OCI-LY7 (cell line): ENCODE measurements at regions not wholly inside any gene's neighbourhood (a gene's known extent, or its start where the extent isn't known, plus 50 kb on each side); places are given as distances from the start of the nearest gene placed in this dataset.
"Not testable (repeated sequence)": the region's sequence is repeated elsewhere in the genome, so short reads cannot be mapped to it uniquely, and the experiment has no call there.

Experiments used
- BruUV-seq: library from RNA; stranded (reverse); fragments of 400-500 nt; replicated peaks from 2 replicates; lab custom pipeline; 2021; lab: Mats Ljungman, UMichigan
- CTCF ChIA-PET: fragments of 300-600 bp; sonication (Branson Sonifier 250); formaldehyde crosslinking; loops from one replicate; lab custom pipeline; 2022; ENCODE audit warnings: antibody characterized with exemption; ENCODE audit not compliant: unreplicated experiment; lab: Charles Lee
- POLR2A ChIA-PET: fragments of 300-600 bp; sonication (Branson Sonifier 250); formaldehyde crosslinking; loops from one replicate; lab custom pipeline; 2022; ENCODE audit warnings: antibody characterized with exemption; lab: Charles Lee
- DNase-seq: peaks from one replicate; pipeline ENCODE4 v3.0.0-alpha.2; 2015; ENCODE audit warnings: low spot score
- H2AFZ ChIP-seq: fragments of 200-600 bp; sonication (generic), shearing (Covaris generic); 2 replicates; pipeline ENCODE4 v1.6.1; 2014; ENCODE audit warnings: mild to moderate bottlenecking, antibody characterized with exemption, low read length, moderate library complexity
- H3K27ac ChIP-seq: fragments of 200-600 bp; sonication (generic); 2 replicates; pipeline ENCODE4 v1.5.1; 2014; ENCODE audit warnings: mixed run types, low read depth, mild to moderate bottlenecking, moderate library complexity, low read length, inconsistent platforms; ENCODE audit not compliant: poor library complexity, severe bottlenecking
- H3K36me3 ChIP-seq: fragments of 200-600 bp; sonication (generic); 2 replicates; pipeline ENCODE4 v1.6.1; 2014; ENCODE audit warnings: mild to moderate bottlenecking, antibody characterized with exemption, low read length, moderate library complexity, mixed read lengths; ENCODE audit not compliant: insufficient read depth
- H3K4me1 ChIP-seq: fragments of 200-600 bp; sonication (generic); 2 replicates; pipeline ENCODE4 v1.5.1; 2014; ENCODE audit warnings: mild to moderate bottlenecking, low read length; ENCODE audit not compliant: insufficient read depth, poor library complexity, severe bottlenecking
- H3K4me2 ChIP-seq: fragments of 200-600 bp; sonication (generic); 2 replicates; pipeline ENCODE4 v1.6.1; 2014; ENCODE audit warnings: mild to moderate bottlenecking, low read length
- H3K4me3 ChIP-seq: fragments of 200-600 bp; sonication (generic); 2 replicates; pipeline ENCODE4 v1.5.1; 2014; ENCODE audit warnings: mild to moderate bottlenecking, low read depth, low read length; ENCODE audit not compliant: poor library complexity, severe bottlenecking
- H3K79me2 ChIP-seq: fragments of 200-600 bp; sonication (generic); 2 replicates; pipeline ENCODE4 v1.6.1; 2016; ENCODE audit warnings: low read depth, mild to moderate bottlenecking, low read length, moderate library complexity, mixed read lengths; ENCODE audit not compliant: insufficient read depth
- H3K9me2 ChIP-seq: fragments of 200-600 bp; sonication (generic); 2 replicates; pipeline ENCODE4 v1.6.1; 2016; ENCODE audit warnings: mild to moderate bottlenecking, low read length, mixed read lengths; ENCODE audit not compliant: insufficient read depth
- H3K9me3 ChIP-seq: fragments of 200-600 bp; sonication (generic); 2 replicates; pipeline ENCODE4 v1.6.1; 2014; ENCODE audit warnings: mild to moderate bottlenecking, mixed run types, low read length, mixed read lengths
- H4K20me1 ChIP-seq: fragments of 200-600 bp; sonication (generic); 2 replicates; pipeline ENCODE4 v1.6.1; 2014; ENCODE audit warnings: mild to moderate bottlenecking, antibody characterized with exemption, low read length, moderate library complexity, mixed read lengths; ENCODE audit not compliant: insufficient read depth
- intact Hi-C: fragments of 100-400 bp; cut with micrococcal nuclease; formaldehyde crosslinking; loops from one replicate; pipeline ENCODE4 v1.10.0; 2022; ENCODE audit not compliant: unreplicated experiment

DNA sequence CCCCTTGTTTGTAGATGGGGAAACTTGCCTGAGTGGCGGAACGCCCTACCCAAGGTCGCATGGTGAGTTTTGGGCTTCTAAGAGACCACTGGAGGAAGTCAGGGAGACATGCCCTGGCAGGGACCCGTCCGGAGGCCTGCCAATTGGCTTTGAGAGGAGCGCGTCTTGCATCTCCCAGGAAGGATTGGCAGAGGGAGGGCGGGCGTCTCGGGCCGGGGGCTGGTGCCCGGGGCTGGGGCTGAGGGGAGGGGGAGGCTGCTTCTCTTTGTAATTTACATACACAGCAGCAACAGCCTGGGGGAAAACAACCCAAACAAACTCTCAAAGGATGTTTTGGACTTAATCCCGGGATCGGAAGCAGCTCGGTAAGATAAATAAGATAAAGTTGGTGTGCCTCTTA lies 110.5 kb downstream of the NPIPA7 start:
- H2AFZ ChIP-seq, DNase-seq, H4K20me1 ChIP-seq, H3K4me2 ChIP-seq, H3K4me3 ChIP-seq, CTCF ChIA-PET, H3K4me1 ChIP-seq, H3K9me3 ChIP-seq, H3K36me3 ChIP-seq, H3K79me2 ChIP-seq, H3K27ac ChIP-seq, POLR2A ChIA-PET, BruUV-seq, intact Hi-C loops, H3K9me2 ChIP-seq: not testable (repeated sequence)

DNA sequence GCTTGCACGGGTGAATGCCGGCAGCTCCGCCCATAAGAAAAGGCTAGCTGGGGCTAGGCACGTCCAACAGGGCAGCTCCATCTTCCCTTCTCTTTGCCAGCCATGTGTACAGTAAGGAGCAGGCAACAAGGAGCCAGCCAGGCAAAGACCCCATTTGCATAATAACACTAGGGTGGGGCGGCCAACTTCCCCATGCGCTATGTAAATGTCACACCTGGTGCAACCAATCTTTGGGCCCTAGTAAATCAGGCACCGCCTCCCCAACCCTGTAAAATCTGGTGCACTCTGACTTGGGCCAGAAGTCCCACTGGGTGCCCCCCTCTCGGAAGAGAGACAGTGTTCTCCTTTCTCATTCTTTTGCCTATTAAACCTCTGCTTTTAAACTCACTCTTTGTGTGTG lies 115.2 kb downstream of the NPIPA7 start:
- H3K9me2 ChIP-seq, H3K79me2 ChIP-seq, H4K20me1 ChIP-seq, DNase-seq, BruUV-seq, H3K9me3 ChIP-seq, H2AFZ ChIP-seq, H3K27ac ChIP-seq, H3K4me3 ChIP-seq, intact Hi-C loops, H3K36me3 ChIP-seq, H3K4me1 ChIP-seq, POLR2A ChIA-PET, CTCF ChIA-PET, H3K4me2 ChIP-seq: not testable (repeated sequence)

DNA sequence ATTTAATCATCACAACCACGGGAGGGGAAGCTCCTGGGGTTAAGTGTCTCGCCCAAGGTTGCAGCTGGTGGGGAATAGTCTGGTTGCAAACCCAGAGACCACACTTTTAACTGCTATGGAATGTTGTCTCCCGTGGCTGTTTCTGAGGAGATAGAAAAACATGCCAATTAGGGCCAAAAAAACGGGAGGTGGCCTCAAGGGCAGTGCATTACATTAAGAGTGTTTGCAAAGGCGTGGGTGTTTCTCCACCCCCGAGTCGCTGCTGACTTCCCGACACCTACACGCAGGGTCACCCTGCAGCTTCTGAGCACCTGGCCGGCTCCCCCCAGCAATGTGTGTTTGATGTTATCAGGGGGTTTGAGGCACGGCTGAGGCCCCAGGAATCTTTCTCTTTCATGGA lies 116.1 kb downstream of the NPIPA7 start:
- H3K9me3 ChIP-seq, H4K20me1 ChIP-seq, H3K27ac ChIP-seq, intact Hi-C loops, POLR2A ChIA-PET, H3K4me1 ChIP-seq, H2AFZ ChIP-seq, CTCF ChIA-PET, H3K4me3 ChIP-seq, H3K9me2 ChIP-seq, H3K4me2 ChIP-seq, DNase-seq, BruUV-seq, H3K79me2 ChIP-seq, H3K36me3 ChIP-seq: not testable (repeated sequence)

DNA sequence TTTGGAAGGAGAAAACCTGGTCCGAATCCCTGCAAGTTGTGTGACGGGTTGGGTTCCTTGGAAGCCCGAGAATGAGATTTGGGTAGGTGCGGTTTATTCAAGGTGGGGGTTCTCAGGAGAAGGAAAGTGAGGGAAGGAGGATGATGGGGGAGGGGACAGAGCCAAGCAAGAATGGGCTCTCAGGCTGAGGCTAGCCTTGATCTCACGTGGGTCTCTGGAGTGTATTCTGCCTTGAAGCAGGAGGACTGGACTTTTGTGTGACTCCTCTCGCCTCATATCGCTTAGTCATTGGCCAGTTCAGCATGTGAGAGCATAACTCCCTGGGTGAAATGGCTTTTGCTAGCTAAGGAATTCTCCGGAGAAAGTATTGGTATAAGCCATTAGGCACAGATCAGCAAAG lies 120.9 kb downstream of the NPIPA7 start:
- BruUV-seq, POLR2A ChIA-PET, intact Hi-C loops: not testable (repeated sequence)

DNA sequence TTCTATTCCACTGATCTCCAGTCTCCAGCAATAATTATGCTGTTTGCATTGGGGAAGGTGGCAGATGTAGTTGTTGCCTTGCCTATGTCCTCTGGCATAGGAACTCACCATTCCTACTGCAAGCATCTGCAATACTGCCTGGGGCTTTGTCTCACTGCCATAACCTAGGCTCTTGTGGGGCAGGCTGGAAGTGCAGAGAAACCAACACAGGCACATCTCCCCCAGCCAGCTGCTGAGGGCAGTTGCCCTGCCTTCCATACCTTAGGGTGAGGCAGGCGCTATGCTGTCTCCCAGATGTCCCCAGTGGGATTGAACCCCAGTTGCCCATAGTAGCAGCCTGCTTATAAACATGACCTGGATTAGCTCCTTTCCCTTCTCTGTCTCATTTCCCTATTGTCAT lies 128.1 kb downstream of the NPIPA7 start:
- BruUV-seq, result not testable (repeated sequence)

More for the DNA sequence above, 120.9 kb downstream of the NPIPA7 start:
- H3K4me2 ChIP-seq, H3K4me1 ChIP-seq, H3K9me2 ChIP-seq, H3K36me3 ChIP-seq, CTCF ChIA-PET, DNase-seq, H3K79me2 ChIP-seq, H2AFZ ChIP-seq, H3K4me3 ChIP-seq, H4K20me1 ChIP-seq, H3K27ac ChIP-seq, H3K9me3 ChIP-seq: not testable (repeated sequence)

DNA sequence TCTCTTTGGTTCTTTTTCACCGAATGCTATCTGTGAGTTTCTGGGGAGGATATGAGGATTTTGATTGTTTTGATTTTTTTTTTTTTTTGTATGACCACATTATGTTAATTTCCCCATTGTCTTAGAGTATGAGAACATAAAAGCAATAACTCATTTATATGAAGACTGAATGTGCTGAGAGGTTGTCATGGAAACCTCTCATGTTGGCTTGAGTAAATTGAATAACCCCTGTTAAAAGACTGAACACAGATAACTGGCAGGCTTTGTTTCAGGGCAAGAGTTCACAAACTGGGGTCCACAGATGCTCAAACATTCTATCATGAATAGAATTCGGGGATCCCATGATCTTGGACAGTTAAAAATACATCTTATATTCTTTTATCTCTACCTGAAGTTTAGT lies 129.4 kb downstream of the NPIPA7 start:
- DNase-seq, H3K4me1 ChIP-seq, H3K36me3 ChIP-seq, H2AFZ ChIP-seq, POLR2A ChIA-PET, H3K27ac ChIP-seq, CTCF ChIA-PET, intact Hi-C loops, H3K4me2 ChIP-seq, H3K79me2 ChIP-seq, H3K9me3 ChIP-seq, H3K9me2 ChIP-seq, BruUV-seq, H3K4me3 ChIP-seq, H4K20me1 ChIP-seq: not testable (repeated sequence)

More for the DNA sequence above, 128.1 kb downstream of the NPIPA7 start:
- intact Hi-C loops, H3K9me2 ChIP-seq, H3K4me3 ChIP-seq, H2AFZ ChIP-seq, POLR2A ChIA-PET, H3K4me2 ChIP-seq, H3K79me2 ChIP-seq, H3K36me3 ChIP-seq, DNase-seq, H3K4me1 ChIP-seq, H3K9me3 ChIP-seq, CTCF ChIA-PET, H4K20me1 ChIP-seq, H3K27ac ChIP-seq: not testable (repeated sequence)

DNA sequence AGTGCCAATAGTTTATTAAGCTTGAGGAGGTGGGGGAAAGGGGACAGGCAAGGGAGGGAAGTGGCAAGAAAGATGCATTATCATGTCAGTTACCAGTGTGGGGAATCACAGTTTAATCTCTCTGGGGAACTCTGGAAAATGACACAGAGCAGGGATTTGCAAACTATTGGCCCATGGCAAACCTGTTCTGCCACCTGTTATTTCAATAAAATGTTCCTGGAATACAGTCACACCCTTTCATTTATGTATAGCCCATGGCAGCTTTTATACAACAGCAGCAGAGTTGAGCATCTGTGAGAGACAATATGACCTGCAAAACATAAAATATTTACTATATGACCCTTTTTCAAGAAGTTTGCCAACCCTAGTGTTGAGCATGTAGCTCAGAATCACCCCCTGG lies 140.5 kb downstream of the NPIPA7 start:
- H3K4me1 ChIP-seq, H3K9me2 ChIP-seq, H2AFZ ChIP-seq, H3K36me3 ChIP-seq, intact Hi-C loops, CTCF ChIA-PET, H4K20me1 ChIP-seq, BruUV-seq, H3K27ac ChIP-seq, H3K9me3 ChIP-seq, H3K4me2 ChIP-seq, POLR2A ChIA-PET, H3K4me3 ChIP-seq, H3K79me2 ChIP-seq, DNase-seq: not testable (repeated sequence)
